GM12891 (cell line): ENCODE measurements at regions not wholly inside any gene's neighbourhood (a gene's known extent, or its start where the extent isn't known, plus 50 kb on each side); places are given as distances from the start of the nearest gene placed in this dataset.

Experiments used
- POLR2A ChIP-seq: IDR thresholded peaks from 2 replicates; pipeline ENCODE4 v1.6.1; 2011; ENCODE audit warnings: low read depth, low read length, control low read depth
- POLR2AphosphoS5 ChIP-seq: IDR thresholded peaks from 2 replicates; pipeline ENCODE4 v1.6.1; 2011; ENCODE audit warnings: low read depth, low read length, control low read depth
- SPI1 ChIP-seq: IDR thresholded peaks from 2 replicates; pipeline ENCODE4 v1.6.1; 2011; ENCODE audit warnings: low read depth, low read length, control low read depth
- TAF1 ChIP-seq: IDR thresholded peaks from 2 replicates; pipeline ENCODE4 v1.6.1; 2011; ENCODE audit warnings: low read depth, low read length, control low read depth

DNA sequence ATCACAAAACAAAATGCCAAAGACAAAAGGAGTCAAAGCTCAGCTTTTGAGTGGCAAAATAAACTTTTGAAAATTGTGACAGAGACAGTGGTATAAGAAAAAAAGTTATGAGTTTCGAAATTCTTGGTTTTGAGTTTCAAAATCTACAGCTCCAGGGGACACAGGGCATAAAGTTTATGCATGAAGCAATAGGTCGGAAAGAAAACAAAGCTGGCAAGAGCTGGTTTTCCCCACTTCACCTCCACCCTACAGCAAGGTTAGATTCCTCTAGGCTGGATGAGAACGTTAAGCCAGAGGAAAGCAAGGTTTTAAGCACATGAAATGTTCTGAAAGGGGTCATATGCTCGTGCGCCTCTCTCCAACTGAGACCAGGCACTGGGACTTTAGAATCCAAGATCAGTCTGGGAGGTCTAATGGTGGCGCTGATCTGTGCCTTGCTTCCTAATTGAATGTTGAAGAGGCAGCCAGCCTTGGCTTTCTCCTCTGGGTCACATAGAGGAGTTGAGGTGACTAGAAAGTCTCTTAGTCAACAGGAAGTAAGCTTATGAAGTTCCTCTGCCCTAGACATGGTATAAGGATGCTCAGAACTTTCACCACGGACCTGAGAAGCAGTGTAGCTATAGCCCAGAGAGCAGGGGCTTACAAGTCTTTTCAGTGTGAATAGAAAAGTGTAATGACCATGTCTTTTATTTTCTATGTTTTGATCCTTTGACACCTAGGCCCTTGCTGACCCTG is 167.7 kb upstream of the DMAC1 start:
- no peak for TF ChIP-seq POLR2AphosphoS5
- no peak for TF ChIP-seq POLR2A
- TF ChIP-seq TAF1 = no peak
- no peak for TF ChIP-seq SPI1
